RWPE2 (cell line): ENCODE measurements at regions not wholly inside any gene's neighbourhood (a gene's known extent, or its start where the extent isn't known, plus 50 kb on each side); places are given as distances from the start of the nearest gene placed in this dataset.

ENCODE experiments used
- ATAC-seq: fragments of 200-7000 bp; cut with Tn5 transposase; 3 replicates; pipeline ENCODE4 v1.9.1; 2021; ENCODE audit warnings: low read depth
- DNase-seq: peaks from one replicate; pipeline ENCODE4 v3.0.0-alpha.2; 2020; ENCODE audit warnings: low spot score
- H3K27ac ChIP-seq: fragments of 450-650 bp; 2 replicates; pipeline ENCODE4 v1.5.1; 2017; ENCODE audit warnings: mild to moderate bottlenecking; ENCODE audit not compliant: poor library complexity, severe bottlenecking
- H3K27me3 ChIP-seq: fragments of 250-450 bp; sonication (Bioruptor Pico); 2 replicates; pipeline ENCODE4 v1.5.1; 2021; ENCODE audit warnings: mild to moderate bottlenecking, moderate library complexity; ENCODE audit not compliant: insufficient read depth, poor library complexity, severe bottlenecking
- H3K36me3 ChIP-seq: fragments of 250-450 bp; sonication (Bioruptor Pico); 2 replicates; pipeline ENCODE4 v1.5.1; 2020; ENCODE audit warnings: low read depth, mild to moderate bottlenecking, moderate library complexity
- H3K4me1 ChIP-seq: fragments of 250-450 bp; sonication (Bioruptor Pico); 2 replicates; pipeline ENCODE4 v1.5.1; 2021; ENCODE audit warnings: mild to moderate bottlenecking, moderate library complexity; ENCODE audit not compliant: insufficient read depth, poor library complexity, severe bottlenecking
- H3K4me3 ChIP-seq: fragments of 250-450 bp; sonication (Bioruptor Pico); 2 replicates; pipeline ENCODE4 v1.5.1; 2021; ENCODE audit warnings: mild to moderate bottlenecking, moderate library complexity; ENCODE audit not compliant: severe bottlenecking
- H3K9me3 ChIP-seq: fragments of 250-450 bp; sonication (Bioruptor Pico); 2 replicates; pipeline ENCODE4 v1.5.1; 2021; ENCODE audit warnings: mild to moderate bottlenecking, moderate library complexity; ENCODE audit not compliant: severe bottlenecking
- CTCF ChIP-seq: fragments of 450-650 bp; IDR thresholded peaks from one replicate; pipeline ENCODE4 v1.5.1; 2017; ENCODE audit warnings: mild to moderate bottlenecking, moderate library complexity; ENCODE audit not compliant: poor library complexity, severe bottlenecking

- Histone ChIP-seq H3K36me3 (no peaks in the 10 kb centered on the region), H3K4me3 (no peak overlapping the region), H3K27ac (no peak overlapping the region), H3K27me3 (no peaks in the 10 kb centered on the region), H3K4me1 (no peaks in the 10 kb centered on the region), H3K9me3 (no peaks in the 10 kb centered on the region)
- DNase-seq (no peak), ATAC-seq (no peak; the same call in 2 of the 3 replicates)
- TF ChIP-seq CTCF: no peak
These were observed 432.1 kb upstream of the CELF4 start for GRCh38 chr18:37997695-37998094.

DNA sequence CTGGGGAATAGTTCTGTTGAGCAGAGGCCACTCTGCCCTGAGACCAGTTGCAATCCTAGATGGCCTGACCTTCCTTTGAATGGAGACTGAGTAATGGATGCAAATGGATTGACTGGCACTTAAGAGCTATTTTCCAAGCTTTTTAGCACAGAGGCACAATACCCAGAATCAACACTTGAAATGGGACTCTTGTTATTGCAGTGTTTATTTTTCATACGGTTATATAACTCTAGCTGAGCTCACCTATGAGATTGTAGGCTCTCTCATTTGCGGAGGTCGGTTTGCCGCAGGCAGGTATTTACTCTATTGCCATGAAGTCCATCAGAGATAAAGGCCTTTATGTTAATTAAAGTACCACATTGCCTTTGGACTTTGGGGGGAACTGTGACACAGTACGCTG is 422.3 kb upstream of the CELF4 start:
- H3K4me3 ChIP-seq: no peak overlapping the region
- DNase-seq (no peak), ATAC-seq (no peak)
- no peaks in the 10 kb centered on the region for H3K27me3 ChIP-seq
- TF ChIP-seq CTCF: no peak
- no peaks in the 10 kb centered on the region for H3K36me3 ChIP-seq
- H3K4me1 ChIP-seq: no peaks in the 10 kb centered on the region
- no peak overlapping the region for H3K27ac ChIP-seq
- no peaks in the 10 kb centered on the region for H3K9me3 ChIP-seq

DNA sequence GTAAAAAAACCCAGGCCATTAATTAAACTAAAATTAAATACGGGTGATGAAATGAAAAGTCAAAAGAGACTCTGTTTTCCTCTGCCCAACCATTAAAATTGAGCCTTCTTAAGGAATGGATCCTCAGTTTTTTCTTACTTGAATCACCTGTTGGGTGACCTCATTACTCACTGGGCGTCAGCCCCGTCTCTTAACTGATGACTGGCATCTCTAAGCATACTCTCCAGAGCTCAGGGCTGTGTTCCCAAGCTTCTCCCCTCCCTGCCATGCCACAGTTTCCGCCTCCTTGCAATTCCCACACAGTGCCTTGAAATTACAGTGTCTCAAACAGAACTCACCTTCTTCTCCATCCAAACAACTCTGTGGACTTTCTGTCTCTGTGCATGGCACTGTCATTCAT is 421.1 kb upstream of the CELF4 start:
- no peak for TF ChIP-seq CTCF
- H3K27ac ChIP-seq: no peak overlapping the region

DNA sequence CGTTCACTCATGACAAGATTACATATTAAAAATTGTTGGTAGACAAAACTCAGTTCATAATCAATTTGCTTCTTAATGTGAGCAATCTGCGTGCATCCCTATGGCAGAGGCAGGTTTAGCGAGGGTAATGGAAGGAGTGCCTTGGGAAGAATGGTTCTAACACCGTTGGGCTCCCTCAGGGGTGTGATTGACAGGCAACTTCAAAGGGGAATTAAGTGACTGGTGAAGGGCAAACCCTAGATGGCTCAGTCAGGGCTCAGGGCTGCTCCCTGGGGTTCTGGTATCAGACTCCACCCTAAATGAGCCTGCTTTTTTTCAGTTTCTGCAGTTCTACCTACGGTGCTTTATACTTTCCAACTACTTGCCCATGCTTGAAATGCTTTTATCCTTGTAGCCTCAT is 419.5 kb upstream of the CELF4 start:
- no peak overlapping the region for H3K27ac ChIP-seq
- H3K9me3 ChIP-seq: no peaks in the 10 kb centered on the region
- no peaks in the 10 kb centered on the region for H3K36me3 ChIP-seq
- H3K4me3 ChIP-seq: no peak overlapping the region
- no peak for TF ChIP-seq CTCF
- H3K27me3 ChIP-seq: no peaks in the 10 kb centered on the region
- DNase-seq: no peak
- no peak for ATAC-seq
- H3K4me1 ChIP-seq: no peaks in the 10 kb centered on the region

More for the DNA sequence above, 421.1 kb upstream of the CELF4 start:
- ATAC-seq: no peak
- Histone ChIP-seq H3K4me3 (no peak overlapping the region), H3K36me3 (no peaks in the 10 kb centered on the region), H3K4me1 (no peaks in the 10 kb centered on the region), H3K9me3 (no peaks in the 10 kb centered on the region), H3K27me3 (no peaks in the 10 kb centered on the region)
- DNase-seq: no peak

GRCh38 chr18:37980556-37980955 is 415.0 kb upstream of the CELF4 start:
- H3K4me3 ChIP-seq: no peak overlapping the region
- no peaks in the 10 kb centered on the region for H3K9me3 ChIP-seq
- no peaks in the 10 kb centered on the region for H3K36me3 ChIP-seq
- ATAC-seq: no peak
- no peak for TF ChIP-seq CTCF
- no peak overlapping the region for H3K27ac ChIP-seq
- DNase-seq: no peak
- H3K27me3 ChIP-seq: no peaks in the 10 kb centered on the region
- H3K4me1 ChIP-seq: no peaks in the 10 kb centered on the region
